ENCODE measurements at regions not wholly inside any gene's neighbourhood (a gene's known extent, or its start where the extent isn't known, plus 50 kb on each side); places are given as distances from the start of the nearest gene placed in this dataset.

GRCh38 chr4:187364401-187364800 lies 631.2 kb upstream of the ZFP42 start:
- no peak overlapping the region for H3K4me3 ChIP-seq (ENCODE audit: low read depth, low read length)
- CTCF ChIA-PET = interaction anchor here (1.7 kb wide), 1 partner anchor 16 kb away, joined by 4 read pairs; no protein-coding TSS in a partner anchor
- TF ChIP-seq, protein P1, sequence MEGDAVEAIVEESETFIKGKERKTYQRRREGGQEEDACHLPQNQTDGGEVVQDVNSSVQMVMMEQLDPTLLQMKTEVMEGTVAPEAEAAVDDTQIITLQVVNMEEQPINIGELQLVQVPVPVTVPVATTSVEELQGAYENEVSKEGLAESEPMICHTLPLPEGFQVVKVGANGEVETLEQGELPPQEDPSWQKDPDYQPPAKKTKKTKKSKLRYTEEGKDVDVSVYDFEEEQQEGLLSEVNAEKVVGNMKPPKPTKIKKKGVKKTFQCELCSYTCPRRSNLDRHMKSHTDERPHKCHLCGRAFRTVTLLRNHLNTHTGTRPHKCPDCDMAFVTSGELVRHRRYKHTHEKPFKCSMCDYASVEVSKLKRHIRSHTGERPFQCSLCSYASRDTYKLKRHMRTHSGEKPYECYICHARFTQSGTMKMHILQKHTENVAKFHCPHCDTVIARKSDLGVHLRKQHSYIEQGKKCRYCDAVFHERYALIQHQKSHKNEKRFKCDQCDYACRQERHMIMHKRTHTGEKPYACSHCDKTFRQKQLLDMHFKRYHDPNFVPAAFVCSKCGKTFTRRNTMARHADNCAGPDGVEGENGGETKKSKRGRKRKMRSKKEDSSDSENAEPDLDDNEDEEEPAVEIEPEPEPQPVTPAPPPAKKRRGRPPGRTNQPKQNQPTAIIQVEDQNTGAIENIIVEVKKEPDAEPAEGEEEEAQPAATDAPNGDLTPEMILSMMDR (IDR thresholded peaks at IDR 0.05; ENCODE audit: insufficient read depth, low read depth, low read length) = no peak

GRCh38 chr4:187364851-187365250 lies 630.7 kb upstream of the ZFP42 start:
- CTCF ChIA-PET = no interaction called here
- Histone ChIP-seq H3K4me3 (ENCODE audit: low read depth, low read length) (no peak overlapping the region), H3K27me3 (ENCODE audit: control insufficient read depth, insufficient read depth, low read length) (no peaks in the 10 kb centered on the region), H3K36me3 (ENCODE audit: control insufficient read depth, insufficient read depth, low read length) (no peaks in the 10 kb centered on the region)
- TF ChIP-seq, protein P1 (IDR thresholded peaks at IDR 0.05; ENCODE audit: insufficient read depth, low read depth, low read length) = no peak
- POLR2A ChIA-PET = no interaction called here
- DNase-seq (ENCODE audit: low read depth) = no peak

More at GRCh38 chr4:187364401-187364800, 631.2 kb upstream of the ZFP42 start:
- POLR2A ChIA-PET = no interaction called here
- Histone ChIP-seq H3K27me3 (ENCODE audit: control insufficient read depth, insufficient read depth, low read length) (no peaks in the 10 kb centered on the region), H3K36me3 (ENCODE audit: control insufficient read depth, insufficient read depth, low read length) (no peaks in the 10 kb centered on the region)
- no peak for DNase-seq (ENCODE audit: low read depth)

- Histone ChIP-seq H3K36me3 (ENCODE audit: control insufficient read depth, insufficient read depth, low read length) (no peaks in the 10 kb centered on the region), H3K4me3 (ENCODE audit: low read depth, low read length) (no peak overlapping the region), H3K27me3 (ENCODE audit: control insufficient read depth, insufficient read depth, low read length) (no peaks in the 10 kb centered on the region)
- ChIA-PET POLR2A (no interaction called here), CTCF (interaction anchor here (1.0 kb wide), 1 partner anchor 10 kb away, joined by 5 read pairs; no protein-coding TSS in a partner anchor)
- no peak for DNase-seq (ENCODE audit: low read depth)
- TF ChIP-seq, protein P1 (IDR thresholded peaks at IDR 0.05; ENCODE audit: insufficient read depth, low read depth, low read length) = no peak
These were observed 629.0 kb upstream of the ZFP42 start for GRCh38 chr4:187366530-187366929.

DNA sequence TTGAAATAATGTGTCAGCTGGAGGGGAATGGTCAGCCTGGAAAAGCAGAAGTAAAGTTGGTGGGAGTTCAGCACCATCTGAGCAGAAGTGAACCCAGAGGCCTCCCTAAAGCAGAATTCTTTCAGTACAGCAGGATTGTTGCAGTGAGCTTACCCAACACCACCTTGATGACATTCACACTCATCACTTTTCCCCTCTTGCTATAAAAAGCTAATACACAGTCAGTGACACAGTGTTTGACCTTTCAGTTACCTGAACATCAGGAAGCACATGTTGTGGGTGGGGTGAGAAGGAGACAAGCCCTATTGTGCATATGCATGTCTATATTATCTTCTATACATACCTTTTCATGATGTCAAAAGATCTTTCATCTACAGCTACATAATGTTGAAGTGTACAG lies 624.7 kb upstream of the ZFP42 start:
- DNase-seq (ENCODE audit: low read depth) = no peak
- CTCF ChIA-PET = no interaction called here
- TF ChIP-seq, protein P1 (IDR thresholded peaks at IDR 0.05; ENCODE audit: insufficient read depth, low read depth, low read length) = no peak
- POLR2A ChIA-PET = no interaction called here
- no peaks in the 10 kb centered on the region for H3K36me3 ChIP-seq (ENCODE audit: control insufficient read depth, insufficient read depth, low read length)
- H3K4me3 ChIP-seq (ENCODE audit: low read depth, low read length) = no peak overlapping the region
- H3K27me3 ChIP-seq (ENCODE audit: control insufficient read depth, insufficient read depth, low read length) = no peaks in the 10 kb centered on the region

GRCh38 chr4:187378441-187378840 lies 617.1 kb upstream of the ZFP42 start:
- no peak overlapping the region for H3K4me3 ChIP-seq (ENCODE audit: low read depth, low read length)
- CTCF ChIA-PET = interaction anchor here (0.7 kb wide), 1 partner anchor 1826 kb away, joined by 3 read pairs; no protein-coding TSS in a partner anchor
- no peaks in the 10 kb centered on the region for H3K36me3 ChIP-seq (ENCODE audit: control insufficient read depth, insufficient read depth, low read length)
- TF ChIP-seq, protein P1 (IDR thresholded peaks at IDR 0.05; ENCODE audit: insufficient read depth, low read depth, low read length) = no peak
- DNase-seq (ENCODE audit: low read depth) = no peak
- POLR2A ChIA-PET = no interaction called here
- H3K27me3 ChIP-seq (ENCODE audit: control insufficient read depth, insufficient read depth, low read length) = no peaks in the 10 kb centered on the region

Measured in BJ (cell line).